NCI-H2107 (cell line): ENCODE measurements at regions not wholly inside any gene's neighbourhood (a gene's known extent, or its start where the extent isn't known, plus 50 kb on each side); places are given as distances from the start of the nearest gene placed in this dataset.

Experiments
- DNase-seq: peaks from one replicate; lab custom pipeline; 2025; lab: John Stamatoyannopoulos, UW

DNA sequence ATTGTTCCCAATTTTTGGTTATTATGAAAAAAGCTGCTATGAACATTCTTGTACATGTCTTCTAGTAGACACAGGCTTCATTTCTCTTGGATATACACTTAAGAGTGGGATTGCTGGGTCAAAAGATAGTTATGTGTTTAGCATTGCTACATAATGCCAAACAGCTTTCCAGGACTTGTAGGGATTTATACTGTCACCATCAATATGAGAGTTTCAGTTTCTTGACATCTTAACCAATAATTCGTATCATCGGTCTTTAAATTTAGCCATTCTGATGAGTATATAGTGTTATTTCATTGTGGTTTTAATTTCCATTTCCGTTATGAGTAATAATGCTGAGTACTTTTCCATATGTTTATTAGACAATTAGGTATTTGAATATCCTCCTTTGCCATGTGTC is 190.3 kb upstream of the PFN2 start:
- DNase-seq, result no peak

- no peak for DNase-seq
These were observed 188.4 kb upstream of the PFN2 start for GRCh38 chr3:150158943-150159625.

GRCh38 chr3:150152567-150152966 is 181.9 kb upstream of the PFN2 start:
- DNase-seq, result no peak

DNA sequence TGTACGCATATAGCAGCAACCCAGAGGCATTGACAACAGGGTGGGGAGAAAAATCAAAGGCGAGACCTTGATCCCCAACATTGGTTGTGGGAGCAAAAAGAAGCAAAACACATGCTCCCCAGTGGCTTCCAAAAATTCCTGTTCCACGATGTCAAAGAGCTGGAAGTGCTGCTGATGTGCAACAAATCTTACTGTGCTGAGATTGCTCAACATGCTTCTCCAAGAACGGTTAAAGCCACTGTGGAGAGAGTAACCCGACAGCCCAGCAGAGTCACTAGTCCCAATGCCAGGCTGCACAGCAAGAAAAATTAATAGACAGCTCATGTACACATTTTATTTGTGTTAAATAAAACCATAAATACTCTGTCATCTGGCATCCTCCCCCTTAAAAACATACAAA is 179.9 kb upstream of the PFN2 start:
- DNase-seq, result no peak

GRCh38 chr3:150149651-150150051 is 179.0 kb upstream of the PFN2 start:
- no peak for DNase-seq

DNA sequence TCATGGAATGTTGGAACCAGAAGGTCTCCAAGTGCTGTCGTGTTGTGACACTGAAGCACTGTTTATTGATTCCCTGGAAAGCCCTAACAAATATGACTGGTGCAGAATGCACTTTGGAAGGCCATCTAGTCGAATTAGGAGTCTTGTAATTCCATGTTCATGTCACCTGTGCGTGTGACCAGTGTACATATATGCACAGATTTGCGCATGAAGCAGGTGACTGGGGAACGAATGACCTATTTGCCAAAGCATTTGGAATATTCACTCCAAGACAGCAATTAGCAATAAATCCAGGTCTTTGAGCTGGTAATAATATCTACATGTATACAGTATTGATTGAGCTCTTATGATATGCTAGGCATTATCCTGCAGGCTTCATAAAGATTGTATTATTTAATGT is 177.5 kb upstream of the PFN2 start:
- DNase-seq, result no peak

DNA sequence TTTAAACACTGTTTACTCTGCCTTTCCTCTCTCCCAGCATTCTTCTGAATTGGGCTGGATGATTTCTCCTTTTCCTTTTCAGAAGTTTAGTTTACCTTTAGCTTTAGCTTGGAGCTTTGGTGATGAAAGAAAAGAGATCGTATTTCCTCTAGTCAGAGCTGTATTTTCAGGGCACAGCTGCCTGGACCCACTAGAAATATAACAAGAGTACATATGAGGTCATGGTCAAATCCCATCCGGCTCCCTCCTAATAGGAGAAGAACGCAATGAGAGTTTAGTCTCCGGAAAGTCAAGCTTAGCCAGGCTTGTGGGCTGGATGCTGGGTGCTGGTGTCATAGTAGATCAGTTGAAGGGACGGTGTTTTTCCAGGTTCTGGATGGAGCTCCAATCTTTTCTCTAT is 177.1 kb upstream of the PFN2 start:
- DNase-seq, result peak; percentile 41

- DNase-seq, result no peak
These were observed 176.5 kb upstream of the PFN2 start for GRCh38 chr3:150146991-150147761.

GRCh38 chr3:150145659-150146058 is 175.0 kb upstream of the PFN2 start:
- DNase-seq, result no peak

- DNase-seq, result no peak
These were observed 173.6 kb upstream of the PFN2 start for GRCh38 chr3:150144191-150144708.

GRCh38 chr3:150142936-150143335 is 172.2 kb upstream of the PFN2 start:
- no peak for DNase-seq

GRCh38 chr3:150141790-150142326 is 171.2 kb upstream of the PFN2 start:
- DNase-seq, result no peak

DNA sequence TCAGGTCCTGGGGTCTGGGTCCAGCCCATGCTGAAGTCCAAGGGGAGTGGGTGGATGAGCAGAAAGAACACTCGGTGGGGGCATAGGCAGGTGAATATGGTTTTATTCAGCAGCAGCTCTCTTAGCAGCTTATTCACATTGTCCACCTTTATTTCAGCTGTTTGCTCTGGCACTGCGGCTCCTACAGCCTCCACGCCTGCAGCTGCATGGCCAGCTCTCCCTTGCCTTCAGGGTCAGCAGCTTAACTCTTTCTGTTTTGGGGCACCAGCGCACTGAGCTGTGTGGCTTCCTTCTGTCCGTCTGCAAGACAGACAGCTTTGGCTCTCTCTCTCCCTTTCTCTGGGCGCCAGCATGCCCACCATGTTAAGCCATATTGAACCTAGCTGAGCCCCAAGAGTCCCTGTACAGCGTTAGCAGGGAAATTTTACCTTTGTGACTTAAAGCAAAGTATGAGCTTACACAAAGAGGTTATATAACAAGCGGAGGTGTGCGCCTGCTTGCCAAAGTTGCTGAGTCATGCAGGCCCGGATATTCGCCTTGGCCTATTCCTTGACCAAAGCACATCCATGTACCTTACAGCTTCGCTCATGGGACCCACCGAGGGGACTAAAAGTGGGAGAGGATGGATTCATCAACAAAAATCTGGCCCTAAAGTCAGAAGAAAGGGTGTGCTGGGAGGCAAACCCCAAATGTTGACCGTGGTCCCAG is 170.1 kb upstream of the PFN2 start:
- DNase-seq, result no peak

- DNase-seq, result no peak
These were observed 168.1 kb upstream of the PFN2 start for GRCh38 chr3:150138824-150139223.

DNA sequence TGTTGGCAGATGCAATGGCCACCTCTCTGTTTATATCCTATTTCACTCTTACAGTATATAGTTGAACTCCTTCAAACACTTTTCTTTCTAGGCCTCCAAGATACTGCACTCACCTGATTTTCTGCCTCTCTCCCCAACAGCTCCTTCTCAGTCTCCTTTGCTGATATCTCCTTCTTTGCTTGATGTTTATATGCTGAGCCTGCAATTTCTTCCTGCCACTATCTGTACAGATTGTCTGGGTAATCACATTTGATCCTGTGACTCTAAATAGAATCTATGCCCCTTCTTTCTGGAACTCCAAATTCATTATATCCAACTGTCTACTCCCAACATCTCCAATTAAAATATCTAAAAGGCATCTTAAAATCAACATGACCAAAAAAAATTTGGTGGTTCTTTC is 165.5 kb upstream of the PFN2 start:
- no peak for DNase-seq

DNA sequence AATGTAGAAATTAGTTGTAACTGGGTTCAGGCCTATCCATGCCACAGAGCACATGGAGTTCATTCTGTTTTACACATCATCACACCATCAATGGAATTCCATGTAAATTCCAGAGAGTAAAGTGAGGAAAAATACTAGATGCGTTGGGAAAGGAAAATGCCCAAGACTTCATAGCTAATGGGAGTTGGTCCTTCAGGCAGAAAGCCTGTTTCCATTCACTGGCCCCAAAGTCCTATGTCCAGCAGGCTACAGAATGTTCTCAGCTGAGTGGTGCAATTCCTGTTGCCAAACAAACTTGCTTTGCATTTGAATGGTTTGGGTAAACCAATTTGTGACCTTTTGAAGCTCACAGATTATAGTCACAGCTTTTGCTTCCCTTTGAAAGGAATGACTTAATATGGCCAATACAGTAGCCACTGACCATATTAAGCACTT is 164.6 kb upstream of the PFN2 start:
- DNase-seq, result no peak

DNA sequence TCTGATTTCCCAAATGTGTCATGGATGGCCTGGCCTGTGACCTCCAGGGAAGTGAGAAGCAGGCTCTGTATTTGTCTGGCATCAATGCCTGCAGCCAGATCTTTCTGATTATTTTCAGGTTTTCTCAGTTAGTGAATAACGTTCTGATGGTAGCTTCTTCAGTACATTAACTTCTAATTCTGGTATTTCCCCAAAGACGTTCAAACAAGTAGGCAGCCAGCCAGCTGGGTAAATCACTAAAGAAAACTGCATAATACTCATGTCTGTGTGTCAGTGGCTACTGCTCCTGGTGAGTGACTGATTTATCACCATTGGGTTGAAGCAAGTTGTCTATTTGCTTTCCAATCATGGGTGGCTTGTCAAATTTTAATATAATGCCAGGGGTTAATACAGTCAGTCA is 162.6 kb upstream of the PFN2 start:
- no peak for DNase-seq

DNA sequence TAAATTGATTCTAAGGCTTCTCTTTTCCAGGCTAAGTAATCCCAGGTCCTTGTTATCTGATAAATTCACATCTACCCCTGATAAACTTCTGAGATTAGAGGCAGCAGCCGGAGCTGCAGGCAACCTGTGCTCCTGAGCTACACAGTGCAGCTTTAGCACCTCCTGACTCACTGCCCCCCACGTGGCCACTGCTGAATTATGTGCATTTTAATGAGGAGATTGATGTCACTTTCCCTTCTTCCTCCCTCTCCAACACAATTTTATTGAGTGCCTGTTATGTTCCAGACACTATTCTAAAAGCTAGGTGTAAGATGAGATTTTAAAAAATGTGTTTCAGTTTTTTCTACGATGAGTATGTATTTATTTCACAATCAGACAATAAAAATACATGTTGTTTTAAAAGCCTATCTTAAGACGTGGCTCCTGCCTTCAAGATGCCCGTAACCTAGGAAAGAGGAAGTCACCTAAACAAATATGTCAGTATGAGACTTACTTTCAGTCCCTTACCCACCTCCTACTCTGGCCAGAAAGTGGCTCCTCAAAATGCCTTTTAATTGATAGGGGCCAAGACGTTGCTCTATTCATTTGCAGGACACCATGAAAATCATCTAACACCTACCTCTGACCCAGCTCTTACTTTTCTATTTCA is 161.5 kb upstream of the PFN2 start:
- DNase-seq, result no peak

DNA sequence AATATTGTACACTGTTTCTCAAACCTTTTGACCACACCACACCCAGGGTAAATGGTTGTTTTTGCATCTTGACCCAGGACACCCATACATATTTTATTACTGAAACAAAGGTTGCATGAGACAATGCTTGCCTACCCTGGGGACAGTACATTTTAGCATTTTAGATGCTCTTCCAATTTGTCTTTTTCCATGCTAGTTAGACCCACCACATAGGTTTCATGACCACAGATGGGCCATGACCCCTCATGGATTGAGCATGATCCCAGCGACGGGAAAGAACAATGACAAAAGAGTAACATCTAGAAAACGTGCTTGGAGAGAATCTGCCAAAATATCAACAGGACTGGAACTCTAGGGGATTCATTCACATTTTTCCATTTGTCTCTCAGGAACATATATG is 161.0 kb upstream of the PFN2 start:
- no peak for DNase-seq

DNA sequence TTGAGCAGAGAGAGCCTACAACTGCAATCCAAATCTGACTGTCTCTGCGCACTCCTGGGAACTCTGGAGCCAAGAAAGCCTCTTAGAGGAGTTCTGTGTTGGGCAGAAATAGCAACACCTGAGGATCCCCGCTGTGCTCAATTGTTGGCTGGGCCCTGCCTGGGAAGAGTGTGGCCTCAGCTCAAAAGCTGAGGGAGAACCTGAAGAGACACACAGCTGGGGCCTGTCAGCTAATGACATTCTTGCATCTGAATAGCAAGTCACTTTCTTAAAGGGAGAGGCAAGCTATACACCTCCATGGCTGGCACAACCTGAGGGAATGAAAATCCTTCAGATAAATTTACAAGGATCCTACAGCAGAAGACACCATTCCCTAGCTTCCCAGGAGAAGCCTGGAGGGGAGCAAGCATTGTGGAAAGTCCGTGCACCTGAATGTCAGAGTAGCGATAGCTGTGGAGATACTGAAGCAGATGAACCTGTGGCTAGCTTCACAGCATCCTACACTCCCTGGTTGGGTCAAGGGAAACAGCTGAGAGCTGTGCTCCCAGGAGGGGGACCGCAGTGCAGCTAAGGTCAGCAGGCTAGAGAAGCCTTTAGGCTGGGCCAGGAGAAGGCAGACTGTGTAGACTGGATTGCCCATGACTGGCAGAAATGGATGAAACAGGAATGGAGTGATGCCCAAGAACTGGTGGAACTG is 159.9 kb upstream of the PFN2 start:
- peak; percentile 64 for DNase-seq

DNA sequence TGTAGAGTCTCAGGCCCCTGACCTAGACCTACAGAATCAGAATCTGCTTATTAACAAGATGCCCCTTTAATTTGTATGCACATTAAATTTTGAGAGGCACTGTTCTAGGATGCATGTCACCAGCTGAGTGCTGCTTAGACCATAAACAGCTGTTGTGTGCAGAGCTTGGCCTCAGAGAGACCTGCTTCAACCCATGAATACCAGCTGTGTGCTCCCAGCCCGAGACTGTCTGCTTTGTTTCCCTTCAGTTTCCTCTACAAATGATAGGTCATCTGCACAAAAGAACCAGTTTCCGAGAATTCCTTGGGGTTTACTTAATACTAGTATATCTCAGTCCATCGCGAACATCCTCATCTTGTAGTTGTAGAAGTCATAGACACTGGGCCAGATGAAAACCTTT is 158.5 kb upstream of the PFN2 start:
- DNase-seq, result no peak
